SK-N-MC (cell line): ENCODE measurements at regions not wholly inside any gene's neighbourhood (a gene's known extent, or its start where the extent isn't known, plus 50 kb on each side); places are given as distances from the start of the nearest gene placed in this dataset.

ENCODE experiments used
- DNase-seq: peaks from one replicate; pipeline ENCODE4 v3.0.0-alpha.2; 2011; ENCODE audit warnings: low read depth, low spot score
- H3K27ac ChIP-seq: fragments of 200-600 bp; sonication (generic); 2 replicates; pipeline ENCODE4 v1.5.1; 2016; ENCODE audit warnings: mixed run types
- H3K36me3 ChIP-seq: fragments of 200-600 bp; sonication (generic); 2 replicates; pipeline ENCODE4 v1.6.1; 2017; ENCODE audit warnings: antibody characterized with exemption, low read length, mixed read lengths; ENCODE audit not compliant: insufficient read depth
- H3K4me3 ChIP-seq: fragments of 200-600 bp; sonication (generic); 2 replicates; pipeline ENCODE4 v1.5.1; 2016
- H3K9ac ChIP-seq: fragments of 200-600 bp; sonication (generic); 2 replicates; pipeline ENCODE4 v1.8.0; 2017; ENCODE audit warnings: mixed run types, mixed read lengths; ENCODE audit not compliant: insufficient read length
- H3K9me3 ChIP-seq: fragments of 200-600 bp; sonication (generic); 2 replicates; pipeline ENCODE4 v1.6.1; 2017; ENCODE audit warnings: low read depth, mild to moderate bottlenecking, antibody characterized with exemption, low read length, moderate library complexity, mixed read lengths
- EZH2 ChIP-seq: fragments of 200-600 bp; sonication (generic); IDR thresholded peaks from one replicate; pipeline ENCODE4 v1.6.1; 2017; ENCODE audit warnings: antibody characterized with exemption
- FOXP2 ChIP-seq: optimal IDR thresholded peaks from 2 replicates; pipeline ENCODE3; 2011; ENCODE audit warnings: mild to moderate bottlenecking, moderate library complexity; ENCODE audit not compliant: insufficient read depth; ENCODE audit errors: extremely low read length, control extremely low read depth
- POLR2AphosphoS5 ChIP-seq: IDR thresholded peaks from 2 replicates; pipeline ENCODE4 v1.6.1; 2012; ENCODE audit warnings: mild to moderate bottlenecking, low read depth, low read length, borderline replicate concordance

- H3K36me3 ChIP-seq, result no peaks in the 10 kb centered on the region
- TF ChIP-seq POLR2AphosphoS5 (no peak), EZH2 (no peak), FOXP2 (no peak)
- no peak overlapping the region for H3K27ac ChIP-seq
- no peak overlapping the region for H3K4me3 ChIP-seq
- no peaks in the 10 kb centered on the region for H3K9me3 ChIP-seq
- DNase-seq, result no peak
- H3K9ac ChIP-seq, result no peak overlapping the region
These were observed 60.2 kb downstream of the PDE6H start for GRCh38 chr12:15033029-15033428.

DNA sequence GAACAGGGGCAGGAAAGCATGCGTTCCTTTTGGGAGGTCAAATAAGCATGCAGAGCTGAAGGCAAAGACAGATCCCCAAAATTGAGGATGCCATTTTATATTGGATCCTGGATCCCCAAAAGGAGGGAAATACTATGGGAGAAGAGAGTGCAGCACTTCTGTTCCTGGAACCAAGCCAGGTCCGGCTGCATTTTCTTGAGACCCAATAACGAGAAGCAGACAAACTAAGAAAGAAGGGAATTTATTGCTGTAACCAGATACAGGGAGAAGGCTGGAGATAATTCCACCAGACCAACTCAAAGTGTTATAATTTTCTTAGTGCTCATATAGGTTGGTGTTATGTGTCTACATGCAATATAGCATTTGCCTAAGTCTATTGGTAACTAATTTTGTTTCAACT lies 60.8 kb downstream of the PDE6H start:
- H3K27ac ChIP-seq, result no peak overlapping the region
- H3K9ac ChIP-seq, result no peak overlapping the region
- TF ChIP-seq POLR2AphosphoS5 (no peak), EZH2 (no peak), FOXP2 (no peak)
- DNase-seq, result no peak
- no peaks in the 10 kb centered on the region for H3K36me3 ChIP-seq
- no peaks in the 10 kb centered on the region for H3K9me3 ChIP-seq
- H3K4me3 ChIP-seq, result no peak overlapping the region

- no peak overlapping the region for H3K27ac ChIP-seq
- no peak overlapping the region for H3K9ac ChIP-seq
- TF ChIP-seq FOXP2 (no peak), EZH2 (no peak), POLR2AphosphoS5 (no peak)
- H3K4me3 ChIP-seq, result no peak overlapping the region
- H3K9me3 ChIP-seq, result no peaks in the 10 kb centered on the region
- DNase-seq, result no peak
- H3K36me3 ChIP-seq, result no peaks in the 10 kb centered on the region
These were observed 62.3 kb downstream of the PDE6H start for GRCh38 chr12:15035185-15035584.

GRCh38 chr12:15037091-15037687 lies 64.3 kb downstream of the PDE6H start:
- no peak for TF ChIP-seq FOXP2
- no peak for DNase-seq
- Histone ChIP-seq H3K9ac (no peak overlapping the region), H3K27ac (no peak overlapping the region), H3K36me3 (no peaks in the 10 kb centered on the region), H3K4me3 (no peak overlapping the region), H3K9me3 (no peaks in the 10 kb centered on the region)

DNA sequence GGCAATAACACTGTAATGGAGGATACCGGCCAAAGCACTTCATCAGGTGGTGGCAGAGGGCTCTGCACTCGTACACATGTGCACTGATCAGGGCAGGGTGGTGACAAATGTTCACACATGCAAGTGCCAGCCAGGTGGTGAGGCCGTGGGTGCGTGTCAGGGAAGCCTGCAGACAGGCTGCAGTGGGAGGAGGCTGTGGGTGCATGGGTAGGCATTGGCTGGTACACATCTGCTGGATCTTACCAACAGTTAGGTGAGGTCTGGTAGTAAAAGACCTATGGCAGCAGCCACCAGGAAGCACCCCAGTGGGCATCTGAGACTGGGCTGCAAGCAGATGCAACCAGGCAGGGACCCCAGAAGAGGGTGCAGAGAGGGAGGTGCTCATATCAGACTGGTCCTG lies 65.3 kb downstream of the PDE6H start:
- no peak for DNase-seq
- TF ChIP-seq FOXP2 (no peak), POLR2AphosphoS5 (no peak), EZH2 (no peak)
- Histone ChIP-seq H3K27ac (no peak overlapping the region), H3K9me3 (no peaks in the 10 kb centered on the region), H3K36me3 (no peaks in the 10 kb centered on the region), H3K4me3 (no peak overlapping the region), H3K9ac (no peak overlapping the region)

GRCh38 chr12:15044471-15044870 lies 71.6 kb downstream of the PDE6H start:
- TF ChIP-seq EZH2, result no peak
- TF ChIP-seq POLR2AphosphoS5, result no peak
- TF ChIP-seq FOXP2, result no peak

GRCh38 chr12:15045451-15045850 lies 72.6 kb downstream of the PDE6H start:
- no peak for DNase-seq
- Histone ChIP-seq H3K36me3 (no peaks in the 10 kb centered on the region), H3K27ac (peak overlapping the region; percentile 64), H3K9ac (no peak overlapping the region), H3K9me3 (no peaks in the 10 kb centered on the region), H3K4me3 (no peak overlapping the region)
- TF ChIP-seq EZH2, result no peak
- TF ChIP-seq FOXP2, result no peak
- TF ChIP-seq POLR2AphosphoS5, result no peak

More at GRCh38 chr12:15044471-15044870, 71.6 kb downstream of the PDE6H start:
- H3K9me3 ChIP-seq, result no peaks in the 10 kb centered on the region
- H3K4me3 ChIP-seq, result no peak overlapping the region
- peak overlapping the region; percentile 64; the same call in 1 of the 2 replicates for H3K27ac ChIP-seq
- peak; percentile 20 for DNase-seq
- no peak overlapping the region for H3K9ac ChIP-seq
- H3K36me3 ChIP-seq, result no peaks in the 10 kb centered on the region

DNA sequence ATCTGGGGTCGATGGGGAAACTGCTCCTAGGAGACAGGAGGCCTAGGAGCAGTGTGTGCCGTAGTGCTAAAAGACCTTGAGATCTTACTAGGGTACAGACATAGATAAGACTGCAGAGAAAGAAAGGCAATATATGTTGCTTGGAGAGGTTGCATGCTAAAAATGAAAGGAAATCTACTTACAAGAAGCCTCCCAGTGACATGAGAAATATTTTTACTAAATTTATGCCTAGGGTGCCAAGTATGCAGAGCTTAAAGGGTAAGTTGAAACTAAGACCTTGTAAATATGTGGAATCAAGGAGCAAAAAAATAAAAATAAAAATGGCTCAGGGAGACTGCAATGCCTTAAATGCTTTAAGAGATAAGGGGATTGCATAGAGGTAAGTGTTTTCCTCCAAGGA lies 74.8 kb downstream of the PDE6H start:
- Histone ChIP-seq H3K9ac (no peak overlapping the region), H3K27ac (peak overlapping the region; percentile 65; the same call in 1 of the 2 replicates), H3K4me3 (no peak overlapping the region), H3K9me3 (no peaks in the 10 kb centered on the region), H3K36me3 (no peaks in the 10 kb centered on the region)
- no peak for DNase-seq
- TF ChIP-seq EZH2 (no peak), FOXP2 (no peak), POLR2AphosphoS5 (no peak)
